ENCODE measurements at regions not wholly inside any gene's neighbourhood (a gene's known extent, or its start where the extent isn't known, plus 50 kb on each side); places are given as distances from the start of the nearest gene placed in this dataset.

- TF ChIP-seq POLR2A (IDR thresholded peaks at IDR 0.05) (no peak), POLR2AphosphoS5 (IDR thresholded peaks at IDR 0.05) (no peak), CTCF (IDR thresholded peaks at IDR 0.05) (no peak)
- no peaks in the 10 kb centered on the region for H3K4me1 ChIP-seq (replicated peaks)
- H3K27ac ChIP-seq = no peak overlapping the region
- H3K36me3 ChIP-seq = no peaks in the 10 kb centered on the region
- no peaks in the 10 kb centered on the region for H3K27me3 ChIP-seq (replicated peaks; ENCODE audit: insufficient read depth)
- no peak for DNase-seq (ENCODE audit: low spot score)
- H3K4me3 ChIP-seq = no peak overlapping the region
- intact Hi-C loops (cut with DNase I) = no loop called here
- WGBS = 86% methylated on average over 1 of the region's 1 CpG
- no peaks in the 10 kb centered on the region for H3K9me3 ChIP-seq
Measured at GRCh38 chr6:50135968-50136367, 86.2 kb upstream of the DEFB112 start.

- Histone ChIP-seq H3K27ac (no peak overlapping the region), H3K36me3 (no peaks in the 10 kb centered on the region), H3K4me1 (replicated peaks) (no peaks in the 10 kb centered on the region), H3K27me3 (replicated peaks; ENCODE audit: insufficient read depth) (no peaks in the 10 kb centered on the region), H3K9me3 (no peaks in the 10 kb centered on the region), H3K4me3 (no peak overlapping the region)
- TF ChIP-seq CTCF (IDR thresholded peaks at IDR 0.05) (no peak), POLR2A (IDR thresholded peaks at IDR 0.05) (no peak), POLR2AphosphoS5 (IDR thresholded peaks at IDR 0.05) (no peak)
- intact Hi-C loops (cut with DNase I) = no loop called here
- no peak for DNase-seq (ENCODE audit: low spot score)
Measured at GRCh38 chr6:50141100-50141499, 91.4 kb upstream of the DEFB112 start.

GRCh38 chr6:50143011-50143719 lies 93.4 kb upstream of the DEFB112 start:
- intact Hi-C loops (cut with DNase I) = no loop called here
- no peaks in the 10 kb centered on the region for H3K9me3 ChIP-seq
- TF ChIP-seq POLR2A (IDR thresholded peaks at IDR 0.05) = no peak
- TF ChIP-seq POLR2AphosphoS5 (IDR thresholded peaks at IDR 0.05) = no peak
- no peak for TF ChIP-seq CTCF (IDR thresholded peaks at IDR 0.05)
- no peak overlapping the region for H3K4me3 ChIP-seq
- H3K4me1 ChIP-seq (replicated peaks) = no peaks in the 10 kb centered on the region
- H3K27me3 ChIP-seq (replicated peaks; ENCODE audit: insufficient read depth) = no peaks in the 10 kb centered on the region
- WGBS = 61% methylated on average over 2 of the region's 2 CpGs
- no peak for DNase-seq (ENCODE audit: low spot score)
- H3K36me3 ChIP-seq = no peaks in the 10 kb centered on the region
- no peak overlapping the region for H3K27ac ChIP-seq

GRCh38 chr6:50145125-50145524 lies 95.4 kb upstream of the DEFB112 start:
- TF ChIP-seq POLR2AphosphoS5 (IDR thresholded peaks at IDR 0.05) (no peak), POLR2A (IDR thresholded peaks at IDR 0.05) (no peak), CTCF (IDR thresholded peaks at IDR 0.05) (no peak)
- no peaks in the 10 kb centered on the region for H3K4me1 ChIP-seq (replicated peaks)
- intact Hi-C loops (cut with DNase I) = no loop called here
- no peak overlapping the region for H3K4me3 ChIP-seq
- H3K9me3 ChIP-seq = no peaks in the 10 kb centered on the region
- H3K27ac ChIP-seq = no peak overlapping the region
- H3K27me3 ChIP-seq (replicated peaks; ENCODE audit: insufficient read depth) = no peaks in the 10 kb centered on the region
- no peaks in the 10 kb centered on the region for H3K36me3 ChIP-seq
- DNase-seq (ENCODE audit: low spot score) = no peak

- WGBS = 66% methylated on average over 3 of the region's 3 CpGs
- Histone ChIP-seq H3K27ac (no peak overlapping the region), H3K4me1 (replicated peaks) (no peaks in the 10 kb centered on the region), H3K27me3 (replicated peaks; ENCODE audit: insufficient read depth) (no peaks in the 10 kb centered on the region), H3K9me3 (no peaks in the 10 kb centered on the region), H3K36me3 (no peaks in the 10 kb centered on the region), H3K4me3 (no peak overlapping the region)
- intact Hi-C loops (cut with DNase I) = no loop called here
- DNase-seq (ENCODE audit: low spot score) = no peak
- TF ChIP-seq POLR2A (IDR thresholded peaks at IDR 0.05) = no peak
- TF ChIP-seq POLR2AphosphoS5 (IDR thresholded peaks at IDR 0.05) = no peak
- TF ChIP-seq CTCF (IDR thresholded peaks at IDR 0.05) = no peak
Measured at GRCh38 chr6:50147371-50147770, 97.6 kb upstream of the DEFB112 start.
